Panc1 (cell line): ENCODE measurements at regions not wholly inside any gene's neighbourhood (a gene's known extent, or its start where the extent isn't known, plus 50 kb on each side); places are given as distances from the start of the nearest gene placed in this dataset.

Source experiments
- ATAC-seq: fragments of 200-7000 bp; cut with Tn5 transposase; 2 replicates; pipeline ENCODE4 v1.9.1; 2020; ENCODE audit warnings: mild to moderate bottlenecking, moderate library complexity
- BruUV-seq: library from RNA; stranded (reverse); fragments of 400-500 nt; replicated peaks from 2 replicates; lab custom pipeline; 2021; lab: Mats Ljungman, UMichigan
- CTCF ChIA-PET: fragments of 300-600 bp; sonication (Branson Sonifier 250); formaldehyde crosslinking; loops from one replicate; lab custom pipeline; 2022; ENCODE audit warnings: antibody characterized with exemption; lab: Charles Lee
- POLR2A ChIA-PET: fragments of 300-600 bp; sonication (Branson Sonifier 250); formaldehyde crosslinking; loops from one replicate; lab custom pipeline; 2022; ENCODE audit warnings: antibody characterized with exemption; lab: Charles Lee
- DNase-seq: peaks from one replicate; pipeline ENCODE4 v3.0.0-alpha.2; 2010; ENCODE audit warnings: low read depth, low spot score
- H3K27ac ChIP-seq: 2 replicates; pipeline ENCODE4 v1.5.1; 2011; ENCODE audit warnings: mild to moderate bottlenecking, low read length, inconsistent platforms
- H3K27me3 ChIP-seq: fragments of 200-500 bp; sonication (Bioruptor generic); 2 replicates; pipeline ENCODE4 v1.6.0; 2014; ENCODE audit warnings: low read length, inconsistent platforms; ENCODE audit not compliant: control insufficient read depth, insufficient read depth
- H3K36me3 ChIP-seq: fragments of 200-500 bp; sonication (Bioruptor generic); 2 replicates; pipeline ENCODE4 v1.5.1; 2014; ENCODE audit warnings: inconsistent platforms, mild to moderate bottlenecking, low read length, moderate library complexity; ENCODE audit not compliant: control insufficient read depth, insufficient read depth
- H3K4me1 ChIP-seq: 2 replicates; pipeline ENCODE4 v1.5.1; 2011; ENCODE audit warnings: inconsistent platforms, mild to moderate bottlenecking, low read length, moderate library complexity; ENCODE audit not compliant: control insufficient read depth, insufficient read depth
- H3K4me3 ChIP-seq, 2 experiments: 2 replicates each; pipeline ENCODE4 v1.5.1; 2011 to 2012; ENCODE audit warnings: low read depth in 2 of 2, low read length in 2 of 2, mild to moderate bottlenecking in 2 of 2, inconsistent platforms in 1 of 2, moderate library complexity in 1 of 2
- H3K9me3 ChIP-seq: fragments of 200-500 bp; sonication (Bioruptor generic); 2 replicates; pipeline ENCODE4 v1.5.1; 2014; ENCODE audit warnings: low read depth, mild to moderate bottlenecking, inconsistent platforms, low read length, moderate library complexity; ENCODE audit not compliant: control insufficient read depth, insufficient read depth
- POLR2AphosphoS5 ChIP-seq: IDR thresholded peaks from 2 replicates; pipeline ENCODE4 v1.6.1; 2012; ENCODE audit warnings: mild to moderate bottlenecking, low read depth, low read length, moderate library complexity
- SIN3A ChIP-seq: IDR thresholded peaks from 2 replicates; pipeline ENCODE4 v1.6.1; 2012; ENCODE audit warnings: low read depth, mild to moderate bottlenecking, low read length, moderate library complexity, borderline replicate concordance; ENCODE audit not compliant: insufficient read depth
- TCF7L2 ChIP-seq: IDR thresholded peaks from 2 replicates; pipeline ENCODE4 v1.6.1; 2011; ENCODE audit warnings: mild to moderate bottlenecking, low read depth, low read length, inconsistent platforms
- in situ Hi-C: cut with HindIII; loops from 2 replicates; pipeline ENCODE4 v1.10.0; 2016; ENCODE audit warnings: low sequenced_read_pairs, low pct_unique_long_range_greater_than_20kb
- intact Hi-C: fragments of 100-400 bp; cut with micrococcal nuclease; formaldehyde crosslinking; loops from one replicate; pipeline ENCODE4 v1.10.0; 2022; ENCODE audit not compliant: unreplicated experiment
- TF ChIP-seq, protein P1 (sequence below), 2 experiments: IDR thresholded peaks; 2 replicates each; pipeline ENCODE4 v1.6.1; 2011 to 2012; ENCODE audit warnings: low read depth in 2 of 2, control low read depth in 1 of 2, low read length in 1 of 2, mild to moderate bottlenecking in 1 of 2, moderate library complexity in 1 of 2; ENCODE audit not compliant: insufficient read depth in 1 of 2
- TF ChIP-seq, protein P2 (sequence below): fragments of 450-650 bp; IDR thresholded peaks from 2 replicates; pipeline ENCODE4 v1.5.1; 2017; ENCODE audit warnings: mild to moderate bottlenecking

DNA sequence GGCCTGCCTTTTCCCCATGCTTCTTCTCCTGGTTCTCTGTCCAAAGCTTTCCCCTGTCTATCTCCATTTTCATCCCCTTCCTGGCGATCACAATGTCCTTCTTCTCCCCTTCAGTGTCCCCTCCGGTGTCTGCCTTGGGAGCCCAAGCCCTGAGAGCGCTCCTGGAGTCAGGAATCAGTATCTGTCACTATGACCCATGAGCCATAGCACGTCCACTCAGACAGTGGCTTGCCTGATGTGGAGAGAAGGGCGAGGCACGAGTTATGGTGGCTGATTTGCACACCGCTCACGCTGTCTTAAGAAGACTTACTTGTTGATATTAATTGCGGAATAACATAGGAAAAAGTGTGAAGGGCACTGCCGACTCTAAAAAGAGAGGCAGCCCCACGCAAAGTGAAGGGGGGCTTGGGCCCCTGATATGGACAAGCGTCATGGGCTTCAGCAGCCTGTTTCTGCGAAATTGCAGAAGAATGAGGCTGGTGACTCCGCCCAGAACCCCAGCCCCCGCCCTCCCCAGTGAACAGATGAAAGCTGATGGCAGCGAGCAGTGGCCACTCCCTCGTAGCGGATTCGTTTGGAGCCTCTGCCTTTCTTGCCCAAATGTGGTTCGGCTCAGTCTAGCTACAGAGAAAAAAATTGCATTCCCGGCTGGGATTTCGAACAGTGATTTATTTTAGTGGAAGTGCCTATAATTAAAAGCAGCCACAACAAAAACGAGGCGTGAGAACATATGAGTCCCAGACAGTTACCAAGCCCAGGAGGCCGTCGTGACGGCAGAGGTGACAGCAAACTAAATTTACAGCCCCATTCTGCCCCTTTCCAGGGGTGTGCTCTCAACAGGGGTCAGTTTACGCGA is 149.8 kb downstream of the ICE1 start:
- Histone ChIP-seq H3K4me1 (no peaks in the 10 kb centered on the region), H3K36me3 (no peaks in the 10 kb centered on the region), H3K27me3 (no peaks in the 10 kb centered on the region; the same call in 1 of the 2 replicates), H3K4me3 (no peak overlapping the region), H3K27ac (no peak overlapping the region), H3K9me3 (no peaks in the 10 kb centered on the region)
- TF ChIP-seq SIN3A (no peak), POLR2AphosphoS5 (no peak), TCF7L2 (no peak)
- TF ChIP-seq, protein P1, sequence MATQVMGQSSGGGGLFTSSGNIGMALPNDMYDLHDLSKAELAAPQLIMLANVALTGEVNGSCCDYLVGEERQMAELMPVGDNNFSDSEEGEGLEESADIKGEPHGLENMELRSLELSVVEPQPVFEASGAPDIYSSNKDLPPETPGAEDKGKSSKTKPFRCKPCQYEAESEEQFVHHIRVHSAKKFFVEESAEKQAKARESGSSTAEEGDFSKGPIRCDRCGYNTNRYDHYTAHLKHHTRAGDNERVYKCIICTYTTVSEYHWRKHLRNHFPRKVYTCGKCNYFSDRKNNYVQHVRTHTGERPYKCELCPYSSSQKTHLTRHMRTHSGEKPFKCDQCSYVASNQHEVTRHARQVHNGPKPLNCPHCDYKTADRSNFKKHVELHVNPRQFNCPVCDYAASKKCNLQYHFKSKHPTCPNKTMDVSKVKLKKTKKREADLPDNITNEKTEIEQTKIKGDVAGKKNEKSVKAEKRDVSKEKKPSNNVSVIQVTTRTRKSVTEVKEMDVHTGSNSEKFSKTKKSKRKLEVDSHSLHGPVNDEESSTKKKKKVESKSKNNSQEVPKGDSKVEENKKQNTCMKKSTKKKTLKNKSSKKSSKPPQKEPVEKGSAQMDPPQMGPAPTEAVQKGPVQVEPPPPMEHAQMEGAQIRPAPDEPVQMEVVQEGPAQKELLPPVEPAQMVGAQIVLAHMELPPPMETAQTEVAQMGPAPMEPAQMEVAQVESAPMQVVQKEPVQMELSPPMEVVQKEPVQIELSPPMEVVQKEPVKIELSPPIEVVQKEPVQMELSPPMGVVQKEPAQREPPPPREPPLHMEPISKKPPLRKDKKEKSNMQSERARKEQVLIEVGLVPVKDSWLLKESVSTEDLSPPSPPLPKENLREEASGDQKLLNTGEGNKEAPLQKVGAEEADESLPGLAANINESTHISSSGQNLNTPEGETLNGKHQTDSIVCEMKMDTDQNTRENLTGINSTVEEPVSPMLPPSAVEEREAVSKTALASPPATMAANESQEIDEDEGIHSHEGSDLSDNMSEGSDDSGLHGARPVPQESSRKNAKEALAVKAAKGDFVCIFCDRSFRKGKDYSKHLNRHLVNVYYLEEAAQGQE (IDR thresholded peaks at IDR 0.05; ENCODE audit: insufficient read depth in 1 of 2, low read depth in 2 of 2, low read length in 1 of 2), result no peak
- TF ChIP-seq, protein P2, sequence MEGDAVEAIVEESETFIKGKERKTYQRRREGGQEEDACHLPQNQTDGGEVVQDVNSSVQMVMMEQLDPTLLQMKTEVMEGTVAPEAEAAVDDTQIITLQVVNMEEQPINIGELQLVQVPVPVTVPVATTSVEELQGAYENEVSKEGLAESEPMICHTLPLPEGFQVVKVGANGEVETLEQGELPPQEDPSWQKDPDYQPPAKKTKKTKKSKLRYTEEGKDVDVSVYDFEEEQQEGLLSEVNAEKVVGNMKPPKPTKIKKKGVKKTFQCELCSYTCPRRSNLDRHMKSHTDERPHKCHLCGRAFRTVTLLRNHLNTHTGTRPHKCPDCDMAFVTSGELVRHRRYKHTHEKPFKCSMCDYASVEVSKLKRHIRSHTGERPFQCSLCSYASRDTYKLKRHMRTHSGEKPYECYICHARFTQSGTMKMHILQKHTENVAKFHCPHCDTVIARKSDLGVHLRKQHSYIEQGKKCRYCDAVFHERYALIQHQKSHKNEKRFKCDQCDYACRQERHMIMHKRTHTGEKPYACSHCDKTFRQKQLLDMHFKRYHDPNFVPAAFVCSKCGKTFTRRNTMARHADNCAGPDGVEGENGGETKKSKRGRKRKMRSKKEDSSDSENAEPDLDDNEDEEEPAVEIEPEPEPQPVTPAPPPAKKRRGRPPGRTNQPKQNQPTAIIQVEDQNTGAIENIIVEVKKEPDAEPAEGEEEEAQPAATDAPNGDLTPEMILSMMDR, result no peak
- ATAC-seq, result no peak
- intact Hi-C loops, result no loop called here
- CTCF ChIA-PET, result no interaction called here
- DNase-seq, result no peak
- in situ Hi-C loops, result no loop called here
- POLR2A ChIA-PET, result no interaction called here
- no TSS peak for BruUV-seq

DNA sequence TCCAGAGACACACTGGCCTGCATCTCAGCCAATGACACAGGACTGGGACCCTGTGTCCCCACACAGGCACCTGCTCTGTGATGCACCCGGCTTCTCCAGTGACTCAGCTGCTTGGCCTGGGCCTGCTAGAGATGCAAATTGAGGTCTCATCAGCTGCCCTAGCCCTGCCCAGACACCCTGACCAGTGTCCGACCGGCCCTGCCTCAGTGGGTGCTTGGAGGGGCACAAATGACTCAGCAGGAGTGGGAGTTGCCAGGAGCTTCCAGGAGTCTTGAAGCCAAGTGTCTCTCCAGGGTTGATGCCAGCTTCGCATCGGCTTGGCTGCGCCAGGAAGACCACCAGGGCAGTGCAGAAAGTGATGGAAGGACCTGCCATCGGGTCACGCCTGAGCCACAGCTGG is 148.2 kb downstream of the ICE1 start:
- no peaks in the 10 kb centered on the region for H3K4me1 ChIP-seq
- CTCF ChIA-PET, result no interaction called here
- TF ChIP-seq SIN3A (no peak), TCF7L2 (no peak), POLR2AphosphoS5 (no peak)
- TF ChIP-seq, protein P2, result no peak
- TF ChIP-seq, protein P1 (IDR thresholded peaks at IDR 0.05; ENCODE audit: insufficient read depth in 1 of 2, low read depth in 2 of 2, low read length in 1 of 2), result no peak
- no peaks in the 10 kb centered on the region for H3K9me3 ChIP-seq
- ATAC-seq (no peak), DNase-seq (no peak)
- in situ Hi-C loops (no loop called here), intact Hi-C loops (no loop called here)
- POLR2A ChIA-PET, result no interaction called here
- no peaks in the 10 kb centered on the region for H3K36me3 ChIP-seq
- BruUV-seq, result no TSS peak
- H3K27me3 ChIP-seq, result no peaks in the 10 kb centered on the region; the same call in 1 of the 2 replicates
- no peak overlapping the region for H3K4me3 ChIP-seq
- H3K27ac ChIP-seq, result no peak overlapping the region
